AG09309 (cell line): ENCODE measurements at regions not wholly inside any gene's neighbourhood (a gene's known extent, or its start where the extent isn't known, plus 50 kb on each side); places are given as distances from the start of the nearest gene placed in this dataset.

Source experiments
- DNase-seq: peaks from one replicate; pipeline ENCODE4 v3.0.0-alpha.2; 2010; ENCODE audit warnings: low read depth
- H3K4me3 ChIP-seq: 2 replicates; pipeline ENCODE4 v1.5.1; 2011; ENCODE audit warnings: mild to moderate bottlenecking, low read depth, low read length, moderate library complexity; ENCODE audit not compliant: control insufficient read depth
- CTCF ChIP-seq: IDR thresholded peaks from 2 replicates; pipeline ENCODE4 v1.5.1; 2011; ENCODE audit warnings: mild to moderate bottlenecking, low read depth, low read length, inconsistent platforms; ENCODE audit not compliant: insufficient read depth, control insufficient read depth; ENCODE audit errors: missing control alignments

GRCh38 chr13:40124633-40125015 is 469.2 kb downstream of the COG6 start:
- TF ChIP-seq CTCF = no peak
- no peak for DNase-seq
- no peak overlapping the region for H3K4me3 ChIP-seq

GRCh38 chr13:40125336-40125735 is 469.9 kb downstream of the COG6 start:
- no peak overlapping the region for H3K4me3 ChIP-seq
- DNase-seq = no peak
- TF ChIP-seq CTCF = no peak

- H3K4me3 ChIP-seq = no peak overlapping the region
- TF ChIP-seq CTCF = no peak
- no peak for DNase-seq
Observed at GRCh38 chr13:40126306-40127085, 471.0 kb downstream of the COG6 start.

- no peak overlapping the region for H3K4me3 ChIP-seq
- TF ChIP-seq CTCF = no peak
- no peak for DNase-seq
Observed at GRCh38 chr13:40127476-40127875, 472.0 kb downstream of the COG6 start.

GRCh38 chr13:40127925-40128324 is 472.5 kb downstream of the COG6 start:
- DNase-seq = no peak
- no peak for TF ChIP-seq CTCF
- no peak overlapping the region for H3K4me3 ChIP-seq

GRCh38 chr13:40129467-40129866 is 474.0 kb downstream of the COG6 start:
- DNase-seq = no peak
- H3K4me3 ChIP-seq = no peak overlapping the region
- TF ChIP-seq CTCF = no peak
